Medulla oblongata (tissue), 1 donor: ENCODE measurements at regions not wholly inside any gene's neighbourhood (a gene's known extent, or its start where the extent isn't known, plus 50 kb on each side); places are given as distances from the start of the nearest gene placed in this dataset.

ENCODE experiments used
- DNase-seq: peaks from one replicate; pipeline ENCODE4 v3.0.0-alpha.2; 2015; ENCODE audit errors: extremely low spot score

- no peak for DNase-seq
These were observed 198.5 kb downstream of the ATP23 start for GRCh38 chr12:58139894-58140293.

GRCh38 chr12:58140395-58140794, 199.0 kb downstream of the ATP23 start:
- DNase-seq: no peak

DNA sequence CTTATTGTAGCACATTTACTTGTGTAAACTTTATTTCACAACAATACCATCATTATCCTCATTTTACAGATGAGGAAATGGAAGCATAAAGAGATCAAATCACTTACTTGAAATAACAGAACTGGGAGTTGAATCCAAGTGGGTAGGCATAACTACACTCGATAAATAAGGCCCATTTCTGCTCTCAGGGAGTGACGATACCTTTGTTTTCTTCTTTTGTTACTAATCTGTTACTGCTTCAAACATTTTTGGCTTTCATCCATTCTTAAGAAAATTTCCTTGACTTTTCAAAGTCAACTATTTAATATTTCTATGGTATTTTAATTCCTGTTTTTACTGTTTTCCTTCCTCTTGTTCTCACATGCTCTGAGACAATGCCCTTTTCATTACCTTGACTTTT, 201.6 kb downstream of the ATP23 start:
- DNase-seq: no peak

- DNase-seq: peak; percentile 9
These were observed 202.2 kb downstream of the ATP23 start for GRCh38 chr12:58143498-58143995.

GRCh38 chr12:58148405-58148804, 207.0 kb downstream of the ATP23 start:
- peak; percentile 53 for DNase-seq

- no peak for DNase-seq
These were observed 207.6 kb downstream of the ATP23 start for GRCh38 chr12:58148976-58149375.

DNA sequence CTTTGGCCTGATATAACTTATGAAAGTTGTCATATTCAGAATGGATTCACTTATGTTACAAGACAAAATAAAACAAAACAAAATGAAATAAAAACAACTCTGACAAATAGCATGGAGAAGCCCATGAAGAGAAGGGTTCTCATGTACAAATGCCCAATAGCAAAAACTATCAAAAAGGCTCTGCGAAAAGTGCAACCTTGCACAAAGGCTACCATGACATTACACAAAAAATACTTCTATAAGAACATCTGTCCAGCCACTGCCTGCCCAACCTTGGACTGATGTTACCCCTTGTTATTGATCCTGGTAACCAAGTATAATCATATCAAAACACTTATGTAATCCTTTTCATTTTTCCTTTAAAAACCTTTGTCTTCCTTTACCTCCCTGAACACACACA, 213.0 kb downstream of the ATP23 start:
- DNase-seq: no peak

DNA sequence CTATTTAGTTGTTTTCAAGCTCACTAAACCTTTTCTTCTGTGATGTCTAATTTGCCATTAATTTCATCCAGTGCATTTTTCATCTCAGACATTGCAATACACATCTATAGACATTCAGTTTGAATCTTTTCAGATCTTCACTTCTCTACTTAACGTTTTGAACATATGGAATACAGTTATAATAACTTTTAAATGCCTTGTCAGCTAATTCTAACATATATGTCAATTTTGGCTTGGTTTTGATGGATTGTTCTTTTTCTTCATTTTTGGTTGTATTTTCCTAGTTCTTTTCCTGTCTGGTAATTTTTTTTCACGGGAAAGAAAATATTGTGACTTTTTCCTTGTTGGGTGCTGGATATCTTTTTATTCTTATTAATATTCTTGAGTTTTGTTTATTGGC, 215.3 kb downstream of the ATP23 start:
- no peak for DNase-seq

- DNase-seq: no peak
These were observed 218.6 kb downstream of the ATP23 start for GRCh38 chr12:58159941-58160340.

DNA sequence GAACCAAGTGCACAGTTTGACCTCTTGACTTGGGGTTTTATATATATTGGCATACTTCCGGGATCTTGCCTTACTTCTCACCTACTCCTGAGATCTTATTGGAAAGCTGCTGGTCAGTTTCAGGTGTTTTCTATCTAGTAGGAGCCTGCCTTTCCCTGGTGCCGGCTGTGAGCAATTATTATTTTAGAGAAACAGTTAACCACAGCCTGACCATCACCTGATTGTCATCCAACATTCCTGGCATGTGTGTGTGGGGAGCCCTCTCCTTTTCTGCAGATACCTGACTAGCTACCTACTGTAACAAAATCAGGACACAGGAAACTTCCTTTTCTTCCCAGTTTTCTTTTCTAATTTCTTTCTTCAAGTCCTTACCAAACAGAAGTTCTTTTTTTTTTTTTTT, 220.4 kb downstream of the ATP23 start:
- no peak for DNase-seq

- DNase-seq: no peak
These were observed 221.7 kb downstream of the ATP23 start for GRCh38 chr12:58163021-58163420.

DNA sequence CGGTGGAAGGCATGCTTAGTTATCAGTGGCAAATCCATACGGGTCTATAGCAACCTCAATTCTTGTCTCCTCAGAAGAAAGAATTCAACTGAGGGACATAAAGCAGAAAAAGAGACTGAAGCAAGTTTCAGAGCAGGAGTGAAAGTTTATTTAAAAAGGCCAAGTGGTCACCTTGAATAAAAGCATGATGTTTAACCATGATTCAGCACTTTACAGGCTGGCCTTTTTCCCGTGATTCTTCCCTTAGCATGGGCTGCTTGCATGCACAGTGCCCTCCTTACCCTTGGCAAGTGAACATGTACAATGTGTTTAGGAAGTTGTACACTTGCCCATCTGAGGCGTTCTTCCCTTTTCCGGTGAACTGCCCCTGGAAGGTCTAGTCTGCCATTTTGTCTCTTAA, 225.3 kb downstream of the ATP23 start:
- no peak for DNase-seq

DNA sequence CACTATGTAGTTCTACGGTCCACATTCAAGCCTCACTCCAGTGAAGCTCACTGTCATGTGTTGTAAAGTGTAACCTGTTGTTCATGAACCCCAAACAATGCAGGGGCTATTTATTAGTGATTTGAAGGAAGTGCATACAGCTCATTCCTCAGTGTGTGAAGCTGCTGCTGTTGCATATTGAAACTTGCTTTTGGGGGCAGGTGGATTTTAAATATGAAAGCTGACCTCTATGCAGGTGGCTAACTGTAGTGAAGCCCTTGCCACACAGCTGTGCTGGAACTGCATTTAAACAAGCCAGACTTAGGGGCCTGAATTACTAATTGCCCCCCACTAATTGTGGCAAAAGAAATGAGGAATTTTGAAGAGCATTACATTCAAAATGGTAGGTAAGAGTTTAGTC, 226.3 kb downstream of the ATP23 start:
- DNase-seq: no peak

- DNase-seq: peak; percentile 75
These were observed 228.5 kb downstream of the ATP23 start for GRCh38 chr12:58169826-58170225.

GRCh38 chr12:58171914-58172313, 230.5 kb downstream of the ATP23 start:
- peak; percentile 20 for DNase-seq

GRCh38 chr12:58172433-58173073, 231.2 kb downstream of the ATP23 start:
- DNase-seq: no peak

DNA sequence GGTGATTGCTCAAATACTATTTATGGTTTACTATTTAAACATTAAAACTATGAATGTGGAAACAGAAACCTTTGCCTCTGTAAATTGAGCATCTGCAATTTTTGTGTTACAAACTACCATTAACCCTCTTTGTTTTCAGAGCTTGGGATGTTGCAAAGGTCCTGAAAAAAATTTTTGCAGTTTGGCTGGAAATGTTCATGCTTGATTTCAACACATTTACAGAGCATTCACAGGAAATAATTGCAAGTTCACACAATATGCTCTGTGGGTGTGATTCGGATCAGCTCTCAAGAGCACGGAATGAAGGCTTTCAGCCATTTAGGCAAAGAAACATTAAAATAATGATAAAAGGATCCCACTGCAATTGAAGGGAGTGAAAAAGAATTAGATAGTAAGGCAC, 232.9 kb downstream of the ATP23 start:
- DNase-seq: no peak

DNA sequence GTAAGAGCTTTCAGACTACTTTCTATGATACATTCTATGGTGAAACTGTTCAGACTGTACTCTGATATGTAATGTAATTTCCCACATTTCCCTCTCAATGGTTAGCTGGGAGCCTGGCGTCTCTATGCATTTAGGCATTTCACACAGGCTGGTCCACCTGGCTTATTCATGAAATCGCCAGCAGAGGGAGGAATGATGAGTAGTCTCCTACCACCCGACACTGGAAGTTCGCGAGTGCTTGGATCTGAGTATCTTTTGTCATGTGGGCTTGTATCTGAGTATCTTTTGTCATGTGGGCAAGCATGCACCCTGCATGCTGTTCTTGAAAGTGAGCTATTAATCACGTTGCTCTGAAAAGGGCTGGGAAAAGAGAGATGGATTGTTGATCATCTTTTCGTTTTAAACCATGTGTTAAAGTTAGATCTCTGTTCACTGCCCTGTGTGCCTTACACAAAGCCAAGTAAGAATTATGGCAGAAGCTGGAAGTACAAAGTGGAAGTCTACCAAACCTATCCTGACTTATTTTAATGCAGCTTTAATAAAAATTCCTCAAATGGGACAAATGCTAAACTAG, 235.0 kb downstream of the ATP23 start:
- DNase-seq: peak; percentile 38

GRCh38 chr12:58177366-58177765, 236.0 kb downstream of the ATP23 start:
- DNase-seq: no peak

GRCh38 chr12:58184212-58184611, 242.8 kb downstream of the ATP23 start:
- DNase-seq: no peak

DNA sequence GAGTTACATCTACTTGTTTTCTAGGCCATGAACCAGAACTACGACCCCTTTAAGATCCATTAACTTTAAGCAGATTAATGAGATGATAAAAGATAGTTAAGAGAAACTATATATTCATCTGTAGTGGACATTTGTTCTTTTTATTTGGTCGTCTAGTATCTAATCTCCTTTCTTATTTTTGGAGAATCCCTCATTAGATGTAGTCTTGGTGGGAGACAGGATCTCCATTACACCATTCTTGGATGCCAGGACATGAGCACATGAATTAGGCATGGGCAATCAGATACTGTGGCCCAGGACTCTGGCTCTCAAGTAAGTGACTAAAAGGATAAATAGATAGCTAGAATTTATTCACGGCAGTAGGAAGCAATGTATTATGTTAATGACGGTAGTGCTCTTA, 245.0 kb downstream of the ATP23 start:
- no peak for DNase-seq

- no peak for DNase-seq
These were observed 245.5 kb downstream of the ATP23 start for GRCh38 chr12:58186914-58187313.

DNA sequence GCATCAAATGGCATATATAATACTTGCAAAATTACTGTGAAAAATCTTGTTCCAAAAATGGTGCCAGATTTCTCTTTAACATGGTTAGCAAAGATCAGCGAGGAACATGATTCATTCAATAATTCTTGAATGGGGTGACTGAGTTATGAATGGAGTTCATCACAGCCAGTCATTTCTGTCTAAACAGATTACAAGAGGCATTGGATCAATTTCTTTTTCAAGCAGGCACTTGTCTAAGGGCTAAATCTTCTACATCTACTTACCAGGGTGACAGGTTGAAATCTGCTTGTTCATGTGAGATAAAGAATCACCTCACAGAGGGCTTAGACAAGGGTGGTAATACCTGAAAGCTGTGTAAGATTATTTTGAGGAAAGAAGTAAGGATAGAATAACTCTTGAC, 247.7 kb downstream of the ATP23 start:
- no peak for DNase-seq

DNA sequence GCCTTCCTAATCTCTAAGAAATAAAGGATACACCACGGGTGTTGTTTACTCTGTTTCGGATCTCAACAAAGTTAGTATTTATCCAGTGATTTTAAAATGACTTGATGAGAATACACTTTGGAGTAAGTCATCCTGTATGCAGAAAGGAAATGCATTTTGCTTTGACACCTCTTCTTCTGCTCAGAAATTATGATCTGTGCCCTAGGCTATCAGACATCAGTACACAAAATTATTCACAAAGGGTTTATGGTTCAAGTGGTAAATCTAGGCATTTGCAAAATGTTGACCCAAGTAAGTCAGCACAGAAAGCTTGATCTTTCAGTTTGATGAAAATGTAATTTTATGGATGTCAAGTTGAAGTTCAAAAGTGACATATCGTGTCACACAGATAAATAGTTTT, 248.5 kb downstream of the ATP23 start:
- no peak for DNase-seq
